ENCODE measurements at regions not wholly inside any gene's neighbourhood (a gene's known extent, or its start where the extent isn't known, plus 50 kb on each side); places are given as distances from the start of the nearest gene placed in this dataset.

DNA sequence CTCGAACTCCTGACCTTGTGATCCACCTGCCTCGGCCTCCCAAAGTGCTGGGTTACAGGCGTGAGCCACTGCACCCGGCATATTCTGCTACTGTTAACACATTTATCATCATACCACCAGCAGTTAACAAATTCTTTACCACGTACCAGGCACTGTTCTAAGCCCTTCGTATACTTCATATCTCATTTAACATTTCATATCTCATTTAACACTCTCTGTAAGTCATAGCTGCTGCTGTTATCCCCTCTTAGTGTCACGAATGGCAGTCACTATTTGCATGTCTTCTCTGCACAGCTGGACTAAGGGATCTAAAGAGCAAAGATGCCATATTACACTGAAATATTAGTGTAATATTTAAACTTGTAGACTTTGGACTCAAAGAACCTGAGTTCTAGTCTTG, 462.5 kb upstream of the DAB1 start:
- Histone ChIP-seq H3K36me3 (no peaks in the 10 kb centered on the region), H3K4me3 (no peak overlapping the region), H3K4me1 (no peaks in the 10 kb centered on the region), H3K9me3 (no peaks in the 10 kb centered on the region), H3K27ac (no peak overlapping the region), H3K27me3 (ENCODE audit: low read depth) (no peaks in the 10 kb centered on the region)
- ATAC-seq (no peak), DNase-seq (no peak)
- TF ChIP-seq, protein P1, sequence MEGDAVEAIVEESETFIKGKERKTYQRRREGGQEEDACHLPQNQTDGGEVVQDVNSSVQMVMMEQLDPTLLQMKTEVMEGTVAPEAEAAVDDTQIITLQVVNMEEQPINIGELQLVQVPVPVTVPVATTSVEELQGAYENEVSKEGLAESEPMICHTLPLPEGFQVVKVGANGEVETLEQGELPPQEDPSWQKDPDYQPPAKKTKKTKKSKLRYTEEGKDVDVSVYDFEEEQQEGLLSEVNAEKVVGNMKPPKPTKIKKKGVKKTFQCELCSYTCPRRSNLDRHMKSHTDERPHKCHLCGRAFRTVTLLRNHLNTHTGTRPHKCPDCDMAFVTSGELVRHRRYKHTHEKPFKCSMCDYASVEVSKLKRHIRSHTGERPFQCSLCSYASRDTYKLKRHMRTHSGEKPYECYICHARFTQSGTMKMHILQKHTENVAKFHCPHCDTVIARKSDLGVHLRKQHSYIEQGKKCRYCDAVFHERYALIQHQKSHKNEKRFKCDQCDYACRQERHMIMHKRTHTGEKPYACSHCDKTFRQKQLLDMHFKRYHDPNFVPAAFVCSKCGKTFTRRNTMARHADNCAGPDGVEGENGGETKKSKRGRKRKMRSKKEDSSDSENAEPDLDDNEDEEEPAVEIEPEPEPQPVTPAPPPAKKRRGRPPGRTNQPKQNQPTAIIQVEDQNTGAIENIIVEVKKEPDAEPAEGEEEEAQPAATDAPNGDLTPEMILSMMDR (IDR thresholded peaks at IDR 0.05), result no peak
- intact Hi-C loops (cut with DNase I), result no loop called here

DNA sequence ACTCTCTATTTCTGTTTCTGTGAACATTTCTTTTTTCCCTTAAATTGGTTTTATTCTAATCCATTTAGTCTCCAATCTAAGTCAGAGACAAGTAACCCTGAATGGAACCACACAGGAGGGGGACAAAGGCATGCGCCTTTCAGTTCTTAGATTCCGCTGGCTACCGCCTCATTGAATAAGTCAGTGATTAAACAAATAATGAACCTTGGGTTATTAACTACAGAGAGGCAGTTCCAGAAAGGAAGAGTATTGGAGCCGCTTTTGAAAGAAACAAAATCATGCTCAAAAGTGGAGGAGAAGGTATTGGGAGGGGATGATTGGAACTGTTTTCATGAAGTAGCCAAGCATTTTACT, 459.8 kb upstream of the DAB1 start:
- Histone ChIP-seq H3K4me3 (no peak overlapping the region), H3K36me3 (no peaks in the 10 kb centered on the region), H3K9me3 (no peaks in the 10 kb centered on the region), H3K27ac (no peak overlapping the region), H3K4me1 (no peaks in the 10 kb centered on the region), H3K27me3 (ENCODE audit: low read depth) (no peaks in the 10 kb centered on the region)
- ATAC-seq (no peak), DNase-seq (no peak)
- intact Hi-C loops (cut with DNase I), result no loop called here
- TF ChIP-seq, protein P1 (IDR thresholded peaks at IDR 0.05), result no peak

DNA sequence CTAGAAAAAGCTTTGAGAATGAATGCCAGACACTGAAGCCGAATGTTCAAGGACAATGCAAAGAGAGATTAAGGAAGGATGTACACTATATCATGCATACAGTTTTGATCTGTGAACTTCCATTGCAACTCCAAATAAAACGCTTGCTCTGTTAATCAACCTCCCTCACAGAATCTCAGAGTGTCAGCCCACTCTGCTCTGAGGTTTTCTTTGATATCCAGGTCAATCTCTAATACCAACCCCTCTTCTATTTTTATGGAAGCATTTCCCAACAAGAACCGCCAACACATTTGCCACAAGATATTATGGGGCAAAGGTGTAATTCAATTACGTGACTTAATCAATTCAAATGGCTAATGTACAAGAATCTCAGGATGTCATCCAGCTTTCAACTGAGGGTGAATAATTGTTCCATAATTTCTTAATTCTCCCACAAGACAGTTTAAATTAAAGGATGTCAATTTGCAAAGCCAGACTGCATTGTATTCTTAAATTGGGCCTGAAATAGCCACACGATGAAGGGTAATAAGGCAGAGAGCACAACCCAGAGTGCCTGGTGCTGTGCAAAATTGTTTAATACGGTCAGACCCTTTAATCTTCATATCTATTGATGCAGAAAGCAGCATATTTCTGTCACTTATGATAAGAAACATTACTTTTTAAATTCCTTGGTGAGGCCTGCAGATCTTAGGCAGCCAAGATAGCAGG, 459.2 kb upstream of the DAB1 start:
- no peaks in the 10 kb centered on the region for H3K4me1 ChIP-seq
- H3K4me3 ChIP-seq, result no peak overlapping the region
- no peaks in the 10 kb centered on the region for H3K27me3 ChIP-seq (ENCODE audit: low read depth)
- H3K36me3 ChIP-seq, result no peaks in the 10 kb centered on the region
- H3K27ac ChIP-seq, result no peak overlapping the region
- DNase-seq, result no peak
- TF ChIP-seq, protein P1 (IDR thresholded peaks at IDR 0.05), result no peak
- intact Hi-C loops (cut with DNase I), result no loop called here
- no peaks in the 10 kb centered on the region for H3K9me3 ChIP-seq
- ATAC-seq, result no peak

DNA sequence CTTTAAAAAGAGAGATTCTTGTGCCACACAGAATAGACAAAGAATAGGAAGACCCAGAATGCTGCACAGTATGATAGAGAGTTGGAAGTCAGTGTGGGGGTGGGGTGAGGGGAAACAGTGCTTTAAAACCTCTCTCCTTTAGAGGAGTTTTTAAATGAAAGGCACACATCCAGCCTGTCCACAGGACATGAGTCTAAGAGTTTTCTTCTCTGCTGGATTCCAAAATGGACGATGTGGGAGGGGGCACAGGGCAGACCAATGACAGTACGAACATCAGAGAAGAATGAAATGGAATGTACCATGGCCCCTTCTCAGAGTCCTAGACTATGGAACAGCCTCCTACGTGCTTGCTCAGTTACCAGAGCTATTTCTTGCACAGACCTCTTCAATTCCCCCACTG, 458.2 kb upstream of the DAB1 start:
- Histone ChIP-seq H3K36me3 (no peaks in the 10 kb centered on the region), H3K27ac (no peak overlapping the region), H3K4me3 (no peak overlapping the region), H3K9me3 (no peaks in the 10 kb centered on the region), H3K4me1 (no peaks in the 10 kb centered on the region), H3K27me3 (ENCODE audit: low read depth) (no peaks in the 10 kb centered on the region)
- intact Hi-C loops (cut with DNase I), result no loop called here
- no peak for DNase-seq
- TF ChIP-seq, protein P1 (IDR thresholded peaks at IDR 0.05), result no peak
- ATAC-seq, result no peak

DNA sequence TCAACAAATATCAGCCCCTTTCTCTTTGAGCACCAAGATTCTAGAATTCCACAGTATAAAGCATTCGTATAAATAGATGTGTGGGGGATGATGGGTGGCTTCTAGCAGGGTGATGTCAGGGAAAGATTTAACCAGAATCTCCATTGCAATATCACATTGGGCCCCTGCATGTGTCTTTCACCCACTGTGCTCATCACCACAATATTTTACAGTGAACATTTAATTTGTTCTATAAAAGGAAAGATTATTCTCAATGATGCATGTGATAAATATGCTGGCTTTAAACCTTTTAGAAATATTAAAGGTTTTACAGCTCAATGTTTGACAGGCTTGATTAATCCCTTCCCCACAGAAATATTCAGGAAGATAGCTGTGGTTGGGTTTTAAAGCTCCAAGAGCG, 457.8 kb upstream of the DAB1 start:
- no peak for ATAC-seq
- no peaks in the 10 kb centered on the region for H3K27me3 ChIP-seq (ENCODE audit: low read depth)
- TF ChIP-seq, protein P1 (IDR thresholded peaks at IDR 0.05), result no peak
- no peaks in the 10 kb centered on the region for H3K4me1 ChIP-seq
- no peak overlapping the region for H3K4me3 ChIP-seq
- intact Hi-C loops (cut with DNase I), result no loop called here
- no peak overlapping the region for H3K27ac ChIP-seq
- no peak for DNase-seq
- no peaks in the 10 kb centered on the region for H3K36me3 ChIP-seq
- no peaks in the 10 kb centered on the region for H3K9me3 ChIP-seq
